ENCODE measurements at regions not wholly inside any gene's neighbourhood (a gene's known extent, or its start where the extent isn't known, plus 50 kb on each side); places are given as distances from the start of the nearest gene placed in this dataset.
"Not testable (repeated sequence)": the region's sequence is repeated elsewhere in the genome, so short reads cannot be mapped to it uniquely, and the experiment has no call there.

DNA sequence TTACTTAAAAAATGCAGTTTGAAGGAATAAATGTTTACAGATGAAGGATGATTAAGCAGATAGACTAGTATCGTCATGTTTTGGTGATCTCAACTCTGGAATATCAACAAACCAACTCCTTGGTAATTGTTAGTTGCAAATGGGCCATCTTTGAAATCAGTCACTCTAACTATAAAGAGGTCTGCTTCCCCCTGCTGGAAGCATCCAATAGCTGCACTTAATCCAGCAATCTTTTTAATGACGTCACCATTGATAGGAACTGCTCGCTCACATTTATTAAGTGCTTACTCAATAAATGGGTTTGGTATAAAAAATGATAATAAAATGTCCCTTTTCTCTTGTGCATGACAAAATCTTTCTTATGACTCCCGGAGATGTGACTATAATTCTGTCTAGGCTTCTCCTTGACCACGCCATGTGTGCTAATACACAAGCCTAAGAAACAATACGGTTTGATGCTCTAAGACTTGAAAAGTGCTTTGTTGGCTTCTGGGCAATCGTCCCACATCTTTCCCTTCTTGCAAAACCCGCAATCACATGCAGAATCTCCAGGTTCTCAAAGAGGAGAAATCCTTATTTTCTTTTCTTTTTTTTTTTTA is 227.6 kb upstream of the POU1F1 start:
- peak in 1 of 4 experiments; percentile 1 for DNase-seq (ENCODE audit: low read depth in 4 of 4, low spot score in 1 of 4)

GRCh38 chr3:87501076-87501475 is 224.7 kb upstream of the POU1F1 start:
- DNase-seq (ENCODE audit: low read depth in 4 of 4, low spot score in 1 of 4): no peak

DNA sequence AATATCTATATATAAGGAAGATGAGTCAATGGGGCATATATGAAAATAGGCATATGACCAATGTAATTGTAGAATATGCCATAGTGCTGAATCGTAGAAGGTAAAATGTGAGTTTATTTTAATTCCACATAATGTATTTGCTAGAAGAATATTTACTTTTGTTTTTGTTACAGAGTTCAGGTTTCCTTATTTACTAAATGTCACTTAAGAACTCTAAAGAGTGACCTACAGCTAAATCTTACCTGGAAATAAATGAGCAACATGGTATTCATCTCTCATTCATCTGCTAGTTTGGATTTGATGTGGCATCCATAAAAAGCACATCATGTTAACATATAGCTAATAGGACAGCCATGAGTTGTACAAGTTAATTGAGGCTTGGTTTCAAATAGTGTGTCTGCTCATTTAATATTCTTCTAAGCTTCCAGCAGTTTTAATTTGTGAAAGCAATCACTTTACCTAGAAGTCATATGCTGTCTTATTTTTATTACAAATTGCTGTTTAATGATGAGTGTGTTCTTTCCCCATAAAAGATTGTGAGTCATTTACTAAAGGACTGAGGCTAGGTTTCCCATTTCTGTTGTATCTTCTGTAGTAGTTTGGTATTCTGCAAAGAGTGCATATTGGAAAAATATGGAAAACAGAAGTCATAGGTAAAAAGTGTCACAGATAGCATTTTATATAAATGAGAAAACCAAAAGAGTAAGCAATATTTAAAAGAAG is 222.1 kb upstream of the POU1F1 start:
- DNase-seq (ENCODE audit: low read depth in 4 of 4, low spot score in 1 of 4): no peak

DNA sequence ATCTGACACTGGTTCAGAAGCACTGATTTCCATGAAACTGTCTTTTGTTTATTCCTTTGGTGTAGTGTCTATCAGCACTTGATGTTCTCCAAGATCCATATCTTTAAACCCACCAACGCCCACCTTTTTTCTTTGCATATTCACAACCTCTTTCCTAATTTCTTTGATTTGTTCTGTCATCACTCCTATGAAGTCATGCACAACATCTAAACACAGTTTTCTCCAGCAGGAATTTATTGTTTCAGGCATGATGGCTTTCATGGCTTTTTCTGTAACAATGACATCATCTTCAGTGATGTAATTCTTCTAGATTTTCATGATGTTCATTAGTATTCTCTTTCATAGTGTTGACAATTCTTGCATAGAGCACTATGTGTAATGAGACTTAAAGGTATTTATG is 219.6 kb upstream of the POU1F1 start:
- DNase-seq (ENCODE audit: low read depth in 4 of 4, low spot score in 1 of 4): no peak

DNA sequence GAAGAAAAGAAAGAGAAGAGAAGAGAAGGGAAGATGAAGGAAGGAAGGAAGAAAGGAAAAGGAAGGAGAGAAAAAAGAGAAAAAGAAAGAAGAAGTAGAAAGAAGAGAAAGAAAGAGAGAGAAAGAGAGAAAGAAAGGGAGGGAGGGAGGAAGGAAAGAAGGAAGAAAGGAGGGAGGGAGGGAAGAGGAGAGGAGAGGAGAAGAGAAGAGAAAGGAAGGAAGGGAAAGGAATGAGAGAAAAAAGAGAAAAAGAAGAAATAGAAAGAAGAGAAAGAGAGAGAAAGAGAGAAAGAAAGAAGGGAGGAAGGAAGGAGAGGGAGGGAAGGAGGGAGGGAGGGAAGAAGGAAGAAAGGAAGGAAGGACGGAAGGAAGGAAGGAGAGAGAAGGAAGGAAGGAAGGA is 217.9 kb upstream of the POU1F1 start:
- no peak for DNase-seq (ENCODE audit: low read depth in 4 of 4, low spot score in 1 of 4)

DNA sequence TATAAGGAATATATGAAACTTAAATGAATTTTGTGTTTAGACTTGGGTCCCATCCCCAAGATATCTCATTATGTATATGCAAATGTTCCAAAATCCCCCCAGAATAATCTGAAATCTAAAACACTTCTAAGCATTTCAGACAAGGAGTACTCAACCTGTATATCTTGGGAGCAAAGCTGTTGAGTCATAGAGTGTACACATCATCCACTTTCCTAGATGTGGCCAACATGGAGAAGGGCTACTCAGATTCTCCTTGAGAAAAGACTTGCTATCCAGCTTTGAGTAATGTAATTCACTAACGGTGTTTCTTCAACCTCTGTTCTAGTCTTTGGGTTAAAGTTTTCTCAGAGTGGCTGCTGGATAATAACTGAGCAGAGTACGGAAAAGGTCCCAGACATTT is 215.5 kb upstream of the POU1F1 start:
- DNase-seq (ENCODE audit: low read depth in 4 of 4, low spot score in 1 of 4): no peak

- DNase-seq (ENCODE audit: low read depth in 4 of 4, low spot score in 1 of 4): no peak
Measured at GRCh38 chr3:87489892-87490291, 213.5 kb upstream of the POU1F1 start.

- no peak for DNase-seq (ENCODE audit: low read depth in 4 of 4, low spot score in 1 of 4)
Measured at GRCh38 chr3:87488765-87489164, 212.4 kb upstream of the POU1F1 start.

GRCh38 chr3:87486635-87487034 is 210.3 kb upstream of the POU1F1 start:
- DNase-seq (ENCODE audit: low read depth in 4 of 4, low spot score in 1 of 4): not testable (repeated sequence)

DNA sequence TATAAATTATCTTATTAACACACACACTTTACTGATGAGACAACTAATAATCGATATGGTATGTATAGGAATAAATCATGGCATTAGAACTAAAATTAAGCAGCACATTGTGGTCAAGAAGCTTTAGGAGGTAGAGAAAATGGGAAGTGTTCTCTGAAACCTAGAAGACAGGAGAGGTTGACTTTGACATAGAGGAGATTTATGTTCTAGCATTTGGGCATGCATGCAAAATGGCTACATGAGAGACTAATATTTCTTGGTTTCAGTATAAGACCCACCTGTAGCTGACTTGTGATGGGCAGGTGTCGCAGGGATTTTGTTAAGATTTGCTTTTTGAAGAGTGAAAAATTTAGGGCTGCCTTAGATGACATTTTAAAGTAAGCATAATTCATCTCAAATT is 209.7 kb upstream of the POU1F1 start:
- DNase-seq (ENCODE audit: low read depth in 4 of 4, low spot score in 1 of 4): no peak

DNA sequence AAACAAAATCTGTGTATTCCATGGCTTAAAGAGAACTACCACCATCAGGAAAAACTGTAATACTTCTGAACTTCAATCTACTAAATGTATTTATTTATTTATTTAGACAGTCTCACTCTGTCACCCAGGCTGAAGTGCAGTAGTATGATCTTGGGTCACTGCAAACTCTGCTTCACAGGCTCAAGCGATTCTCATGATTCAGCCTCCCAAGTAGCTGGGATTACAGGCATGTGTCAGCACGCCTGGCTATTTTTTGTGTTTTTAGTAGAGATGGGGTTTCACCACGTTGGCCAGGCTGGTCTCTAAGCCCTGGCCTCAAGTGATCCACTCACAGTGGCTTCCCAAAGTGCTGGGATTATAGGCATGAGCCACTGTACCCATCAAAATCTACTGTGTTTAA is 202.3 kb upstream of the POU1F1 start:
- no peak for DNase-seq (ENCODE audit: low read depth in 4 of 4, low spot score in 1 of 4)

DNA sequence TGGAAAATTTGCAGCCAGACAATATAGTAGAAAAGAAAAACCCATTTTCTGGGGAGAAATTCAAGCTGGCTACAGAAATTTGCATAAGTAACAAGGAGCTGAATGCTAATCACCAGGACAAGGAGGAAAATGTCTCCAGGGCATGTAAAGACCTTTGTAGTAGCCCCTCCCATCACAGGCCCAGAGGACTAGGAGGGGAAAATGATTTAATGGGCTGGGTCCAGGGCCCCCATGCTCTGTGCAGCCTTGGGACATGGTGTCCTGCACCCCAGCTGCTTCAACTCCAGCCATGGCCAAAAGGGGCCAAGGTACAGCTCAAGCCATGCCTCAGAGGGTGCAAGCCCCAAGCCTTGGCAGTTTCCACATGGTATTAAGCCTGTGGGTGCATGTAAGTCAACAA is 197.6 kb upstream of the POU1F1 start:
- DNase-seq (ENCODE audit: low read depth in 4 of 4, low spot score in 1 of 4): no peak

- no peak for DNase-seq (ENCODE audit: low read depth in 4 of 4, low spot score in 1 of 4)
Measured at GRCh38 chr3:87468938-87469337, 192.6 kb upstream of the POU1F1 start.

DNA sequence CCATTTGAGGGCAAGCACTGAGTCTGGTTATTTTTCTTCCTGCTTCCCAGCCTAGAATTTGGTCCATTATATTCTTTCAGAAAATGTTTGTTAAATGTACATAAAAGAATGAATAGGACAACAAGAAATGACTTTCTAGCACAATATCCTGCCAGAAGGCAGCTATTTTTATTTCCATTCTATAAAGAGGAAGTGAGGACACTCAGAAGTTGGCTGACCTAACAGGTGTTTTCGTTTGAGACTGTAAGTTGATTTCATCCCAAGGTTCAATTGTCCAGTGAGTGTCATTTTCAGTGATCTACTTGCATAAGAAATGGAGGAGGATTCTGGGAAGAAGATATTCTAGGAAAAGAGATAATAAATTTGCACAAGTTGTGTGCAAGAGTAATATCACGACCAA is 191.9 kb upstream of the POU1F1 start:
- no peak for DNase-seq (ENCODE audit: low read depth in 4 of 4, low spot score in 1 of 4)

- no peak for DNase-seq (ENCODE audit: low read depth in 4 of 4, low spot score in 1 of 4)
Measured at GRCh38 chr3:87462228-87462627, 185.8 kb upstream of the POU1F1 start.

GRCh38 chr3:87461443-87461842 is 185.1 kb upstream of the POU1F1 start:
- DNase-seq (ENCODE audit: low read depth in 4 of 4, low spot score in 1 of 4): no peak

GRCh38 chr3:87461036-87461435 is 184.7 kb upstream of the POU1F1 start:
- DNase-seq (ENCODE audit: low read depth in 4 of 4, low spot score in 1 of 4): no peak

DNA sequence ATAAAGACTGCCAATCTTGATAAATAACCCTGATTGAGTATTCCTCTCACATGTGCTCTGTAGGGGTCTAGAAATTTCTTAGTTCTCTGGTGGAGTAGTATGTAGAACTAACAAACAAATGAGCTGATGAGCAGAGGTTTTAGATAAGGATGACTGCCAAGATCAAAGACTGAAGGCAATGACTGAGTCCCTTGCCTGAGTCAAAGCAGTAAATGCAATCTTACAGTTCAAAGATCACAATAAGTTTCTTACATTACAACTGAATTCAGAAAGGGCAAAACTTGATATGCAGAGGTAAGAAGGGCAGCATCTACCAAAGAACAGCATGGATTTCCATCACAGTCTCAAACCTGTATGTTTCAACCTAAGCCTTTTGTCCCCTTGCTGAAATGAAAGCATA is 172.2 kb upstream of the POU1F1 start:
- DNase-seq (ENCODE audit: low read depth in 4 of 4, low spot score in 1 of 4): no peak

DNA sequence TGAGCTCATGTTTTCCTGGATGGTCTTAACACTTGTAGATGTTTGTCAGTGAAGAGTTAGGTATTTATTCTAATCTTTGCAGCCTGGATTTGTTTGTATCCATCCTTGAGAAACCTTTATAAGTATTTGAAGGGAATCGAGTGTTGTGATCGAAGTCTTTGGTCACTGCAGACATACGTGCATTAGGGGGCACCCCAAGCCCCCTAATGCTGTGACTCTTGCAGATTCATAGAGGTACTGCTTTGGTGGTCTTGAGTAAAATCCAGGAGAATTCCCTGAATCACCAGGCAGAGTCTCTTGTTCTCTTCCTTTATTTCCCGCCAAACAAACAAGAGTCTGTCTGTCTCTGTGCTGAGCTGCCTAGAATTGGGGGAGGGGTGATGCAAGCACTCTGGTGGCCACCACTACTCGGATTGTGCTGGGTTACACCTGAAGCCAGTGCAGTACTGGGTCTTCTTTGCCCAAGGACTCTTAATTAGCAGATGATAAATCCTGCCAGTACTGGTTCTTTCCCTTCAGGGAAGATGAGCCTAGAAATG is 170.5 kb upstream of the POU1F1 start:
- DNase-seq (ENCODE audit: low read depth in 4 of 4, low spot score in 1 of 4): no peak

DNA sequence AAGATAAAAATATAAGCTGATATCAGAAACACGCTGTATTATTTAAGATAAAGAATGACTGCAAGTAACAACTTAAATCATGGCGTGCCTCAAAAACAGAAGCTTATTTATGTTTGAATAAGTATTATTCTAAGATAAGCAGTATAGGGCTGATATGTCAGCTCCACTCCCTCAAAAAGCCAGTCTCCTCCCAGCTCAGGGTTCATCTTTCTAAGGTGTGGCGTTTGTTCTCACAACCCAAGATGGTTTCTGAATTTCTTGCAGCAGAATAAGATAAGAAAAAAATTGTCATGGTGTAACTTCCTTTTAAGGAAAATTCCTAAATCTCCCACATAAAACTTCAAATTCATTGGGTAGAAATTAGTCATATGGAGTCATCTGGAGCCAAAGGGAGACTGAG is 166.1 kb upstream of the POU1F1 start:
- no peak for DNase-seq (ENCODE audit: low read depth in 4 of 4, low spot score in 1 of 4)

DNA sequence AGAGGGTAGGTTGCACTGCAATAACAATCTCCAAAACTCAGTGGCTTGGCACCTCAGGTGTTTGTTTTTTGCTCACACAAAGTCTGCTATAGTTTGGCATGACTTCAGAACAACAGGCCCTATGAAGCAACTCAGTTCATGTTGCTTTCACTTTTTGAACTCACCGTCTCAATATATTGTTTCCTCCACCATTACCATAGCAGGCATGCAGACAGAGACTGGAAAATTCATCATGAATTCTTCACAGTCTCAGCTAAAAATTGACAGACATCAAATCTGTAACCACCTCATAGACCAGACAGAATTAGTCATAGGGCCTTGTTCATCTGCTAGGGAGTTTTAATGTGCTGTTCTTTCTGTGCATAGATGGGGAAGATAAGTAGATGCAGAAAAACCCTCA is 161.4 kb upstream of the POU1F1 start:
- DNase-seq (ENCODE audit: low read depth in 4 of 4, low spot score in 1 of 4): no peak

DNA sequence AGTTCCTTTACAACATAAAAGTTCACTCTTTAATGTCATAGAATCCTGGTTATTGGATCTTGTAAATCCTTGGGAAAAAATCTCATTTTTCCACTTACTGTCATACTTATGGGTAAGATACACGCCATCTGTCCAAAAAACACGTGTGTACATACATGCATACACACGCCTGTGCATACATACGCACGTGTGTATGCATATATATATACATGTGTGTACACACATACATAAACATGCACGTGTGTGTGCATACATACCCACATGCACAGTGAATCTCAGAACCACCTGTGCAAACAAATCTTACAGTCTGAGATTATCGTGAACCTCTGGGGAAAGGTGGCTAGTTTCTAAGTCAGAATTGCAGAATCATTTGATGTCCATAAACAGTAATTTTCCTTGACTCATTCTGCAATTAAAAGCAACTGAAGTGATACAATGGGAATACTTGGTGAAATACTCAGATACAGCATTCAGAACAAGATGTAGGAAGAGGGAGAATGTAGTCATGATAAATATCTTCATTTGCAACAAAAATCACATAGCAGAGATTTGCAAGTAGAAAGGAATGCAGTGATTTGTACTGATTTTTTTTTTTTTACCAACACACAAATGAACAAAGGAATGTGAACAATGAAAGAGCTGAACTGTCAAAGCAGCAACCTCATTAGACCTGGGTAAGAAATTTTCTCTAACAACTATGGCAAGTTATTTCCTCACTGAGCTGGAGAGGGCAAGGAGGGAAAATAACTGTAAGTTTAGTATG is 160.6 kb upstream of the POU1F1 start:
- no peak for DNase-seq (ENCODE audit: low read depth in 4 of 4, low spot score in 1 of 4)

All from stimulated activated CD4-positive, alpha-beta T cell treated with anti-CD3 and anti-CD28 coated beads, Interleukin-1b, Interleukin-23, amount 100 ng/mL, for 24 hours (primary cell).